GM19240 (cell line): ENCODE measurements at regions not wholly inside any gene's neighbourhood (a gene's known extent, or its start where the extent isn't known, plus 50 kb on each side); places are given as distances from the start of the nearest gene placed in this dataset.

ENCODE experiments used
- DNase-seq: peaks from one replicate; pipeline ENCODE4 v3.0.0; 2011; ENCODE audit warnings: low spot score; ENCODE audit not compliant: insufficient read length

DNA sequence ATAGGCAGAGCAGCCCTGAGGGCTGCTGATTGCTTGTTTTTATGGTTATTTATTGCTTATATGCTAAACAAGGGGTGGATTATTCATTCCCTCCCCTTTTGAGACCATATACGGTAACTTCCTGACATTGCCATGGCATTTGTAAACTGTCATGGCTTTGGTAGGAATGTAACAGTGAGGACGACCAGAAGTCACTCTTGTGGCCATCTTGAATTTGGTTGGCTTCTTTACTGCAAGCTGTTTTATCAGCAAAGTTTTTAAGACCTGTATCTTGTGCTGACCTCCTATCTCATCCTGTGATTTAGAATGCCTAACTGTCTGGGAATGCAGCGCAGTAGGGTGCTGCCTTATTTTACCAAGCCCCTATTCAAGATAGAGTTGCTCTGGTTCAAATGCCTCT, 531.8 kb upstream of the PRMT6 start:
- DNase-seq: no peak

DNA sequence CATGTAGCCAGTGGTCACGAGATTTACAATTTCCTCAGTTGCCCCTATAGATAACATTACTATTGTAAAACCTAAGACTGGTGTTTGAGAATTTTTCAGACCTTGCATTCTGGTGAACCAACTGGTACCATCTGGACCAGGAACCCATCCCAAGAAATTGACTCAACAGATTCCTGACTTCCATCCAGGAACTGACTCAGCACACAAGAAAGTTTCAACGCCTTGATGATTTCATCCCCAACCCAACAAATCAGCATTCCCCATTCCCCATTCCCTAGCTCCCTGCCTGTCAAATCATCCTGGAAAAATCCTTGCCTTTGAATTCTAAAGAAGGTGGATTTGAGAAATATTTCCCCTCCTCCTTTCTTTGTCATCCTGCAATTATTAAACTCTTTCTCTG, 529.8 kb upstream of the PRMT6 start:
- no peak for DNase-seq

DNA sequence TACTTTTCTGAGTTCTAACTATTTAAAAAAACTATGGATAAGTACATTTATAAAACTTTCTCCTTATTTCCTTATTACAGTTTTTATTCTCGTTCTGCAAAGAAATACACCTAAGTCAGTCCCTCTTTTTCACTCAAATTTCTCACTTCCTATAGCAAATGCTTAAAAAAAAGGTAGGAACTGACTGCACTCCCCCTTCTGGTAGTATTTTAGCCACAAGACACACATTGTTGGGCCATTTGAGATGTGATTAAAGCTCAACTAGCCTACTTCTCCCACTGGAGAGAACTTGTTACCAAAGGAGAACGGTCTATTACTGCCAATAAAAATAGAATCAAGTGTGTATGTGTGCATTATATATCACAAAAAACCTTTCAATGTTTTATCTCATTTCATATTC, 521.9 kb upstream of the PRMT6 start:
- DNase-seq: no peak

GRCh38 chr1:106536741-106537140, 519.7 kb upstream of the PRMT6 start:
- DNase-seq: no peak

DNA sequence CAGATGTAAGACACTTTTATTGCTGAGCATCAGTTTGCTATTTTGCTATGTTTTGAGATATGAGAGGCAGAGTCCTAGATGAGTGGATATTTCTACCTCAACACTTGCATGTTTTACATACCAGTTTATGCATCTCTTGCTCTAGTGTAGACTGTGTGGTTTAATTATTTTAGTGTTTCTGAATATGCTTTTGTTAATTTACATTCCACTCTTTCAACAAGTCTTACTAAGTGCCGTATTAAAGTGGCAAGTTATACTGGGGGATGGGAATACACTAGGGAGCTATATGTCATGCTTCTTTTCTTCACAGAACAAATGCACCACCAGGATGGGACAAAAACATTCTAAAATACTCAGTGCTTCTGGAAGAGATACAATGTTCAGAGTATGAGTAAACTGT, 507.7 kb upstream of the PRMT6 start:
- DNase-seq: no peak

GRCh38 chr1:106554294-106554693, 502.2 kb upstream of the PRMT6 start:
- DNase-seq: no peak

GRCh38 chr1:106555571-106555970, 500.9 kb upstream of the PRMT6 start:
- DNase-seq: no peak

GRCh38 chr1:106564192-106564591, 492.3 kb upstream of the PRMT6 start:
- DNase-seq: no peak

GRCh38 chr1:106568201-106568974, 488.1 kb upstream of the PRMT6 start:
- no peak for DNase-seq

DNA sequence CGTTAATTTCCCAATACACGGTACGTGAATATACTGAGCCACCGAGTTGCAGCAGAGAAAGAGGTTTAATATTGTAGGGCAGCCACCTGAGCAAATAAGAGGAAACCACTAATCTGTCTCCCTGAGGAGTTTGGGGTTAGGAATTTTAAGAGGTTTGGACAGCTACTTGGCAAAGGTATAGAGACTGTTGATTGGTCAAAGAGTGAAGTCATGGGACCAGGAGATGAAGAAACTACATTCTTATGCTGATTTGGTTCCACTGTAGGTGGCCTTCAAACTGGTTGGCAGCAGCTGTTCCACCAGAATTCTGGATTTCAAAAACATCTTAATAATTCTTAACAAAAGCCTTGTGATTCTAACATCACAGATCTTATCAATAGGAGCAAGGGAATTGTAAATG, 485.4 kb upstream of the PRMT6 start:
- no peak for DNase-seq

- DNase-seq: no peak
Measured at GRCh38 chr1:106584107-106584506, 472.4 kb upstream of the PRMT6 start.

GRCh38 chr1:106584676-106585075, 471.8 kb upstream of the PRMT6 start:
- DNase-seq: no peak

- DNase-seq: no peak
Measured at GRCh38 chr1:106600626-106601025, 455.8 kb upstream of the PRMT6 start.

- no peak for DNase-seq
Measured at GRCh38 chr1:106603616-106604015, 452.9 kb upstream of the PRMT6 start.

- DNase-seq: no peak
Measured at GRCh38 chr1:106608841-106609240, 447.6 kb upstream of the PRMT6 start.

DNA sequence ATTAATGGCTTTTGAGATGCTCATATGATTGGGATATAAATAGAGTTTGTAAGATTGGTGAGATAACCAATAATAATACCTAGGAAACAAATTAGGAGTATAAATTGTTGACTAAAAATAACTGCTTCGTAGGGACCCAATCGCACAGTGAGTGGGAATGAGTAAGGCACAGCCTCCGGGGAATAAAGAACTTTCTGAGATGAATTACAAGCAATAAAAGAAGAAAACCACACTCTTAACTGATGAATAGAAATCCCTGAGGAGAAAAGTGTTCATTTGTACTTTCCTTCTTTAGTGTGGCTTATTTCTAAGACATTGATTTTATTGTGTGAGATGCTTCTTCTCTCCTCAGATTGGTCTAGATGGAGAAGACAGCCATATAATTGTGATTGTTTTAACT, 443.4 kb upstream of the PRMT6 start:
- DNase-seq: no peak

GRCh38 chr1:106613861-106614260, 442.6 kb upstream of the PRMT6 start:
- DNase-seq: no peak

- DNase-seq: no peak
Measured at GRCh38 chr1:106615473-106615872, 441.0 kb upstream of the PRMT6 start.

DNA sequence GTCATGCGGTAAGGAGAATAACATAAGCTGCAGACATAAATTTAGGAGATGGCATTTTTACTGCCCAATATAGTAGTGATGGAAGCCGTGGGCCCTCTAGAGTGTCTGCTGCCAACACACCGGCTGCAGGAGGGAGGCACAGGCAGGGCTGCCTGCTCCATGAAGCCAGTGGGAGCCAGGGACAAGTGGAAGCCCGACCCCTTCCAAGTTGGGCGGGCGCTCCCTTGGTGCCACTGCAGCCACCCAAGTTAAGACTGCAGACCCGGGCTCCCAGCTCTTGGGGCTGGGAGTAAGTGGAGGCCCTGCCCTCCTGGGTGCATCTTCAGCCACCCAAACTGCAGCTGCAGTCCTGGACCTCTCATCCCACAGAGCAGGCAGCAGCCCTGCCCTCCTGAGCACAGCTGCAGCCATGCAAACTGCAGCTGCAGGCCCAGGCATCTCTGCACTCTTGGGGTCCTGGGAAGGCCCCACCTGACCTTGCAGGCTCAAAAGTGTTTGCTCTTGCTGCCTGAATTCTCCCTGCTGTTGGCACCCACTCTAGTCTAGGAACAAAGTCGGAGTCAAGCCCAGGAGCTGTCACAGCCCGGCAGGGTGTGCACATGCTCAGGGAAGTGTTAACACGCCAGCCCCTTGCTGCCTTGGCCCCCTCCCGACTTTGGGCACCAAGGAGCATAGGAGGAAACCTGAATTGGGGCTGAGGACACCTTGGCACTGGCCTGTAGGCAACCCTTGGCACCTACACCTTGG, 437.2 kb upstream of the PRMT6 start:
- no peak for DNase-seq

- no peak for DNase-seq
Measured at GRCh38 chr1:106619827-106620134, 436.7 kb upstream of the PRMT6 start.

GRCh38 chr1:106620521-106620954, 435.9 kb upstream of the PRMT6 start:
- DNase-seq: no peak

DNA sequence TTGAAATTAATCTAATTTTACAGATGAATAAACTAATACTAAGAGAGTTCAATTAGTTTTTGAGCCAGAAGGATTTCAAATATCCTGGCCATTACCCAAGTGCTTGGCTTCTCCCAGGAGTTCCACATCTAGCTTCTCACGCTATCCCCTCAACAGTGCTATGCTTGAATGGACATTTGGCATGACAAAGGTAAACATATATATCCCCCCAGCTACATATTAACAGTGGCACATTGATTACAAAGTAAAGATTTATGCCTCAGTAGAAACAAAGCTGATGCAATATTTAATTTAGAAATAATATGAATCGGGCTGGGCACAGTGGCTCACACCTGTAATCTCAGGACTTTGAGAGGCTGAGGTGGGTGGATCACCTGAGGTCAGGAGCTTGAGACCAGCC, 434.6 kb upstream of the PRMT6 start:
- DNase-seq: no peak

DNA sequence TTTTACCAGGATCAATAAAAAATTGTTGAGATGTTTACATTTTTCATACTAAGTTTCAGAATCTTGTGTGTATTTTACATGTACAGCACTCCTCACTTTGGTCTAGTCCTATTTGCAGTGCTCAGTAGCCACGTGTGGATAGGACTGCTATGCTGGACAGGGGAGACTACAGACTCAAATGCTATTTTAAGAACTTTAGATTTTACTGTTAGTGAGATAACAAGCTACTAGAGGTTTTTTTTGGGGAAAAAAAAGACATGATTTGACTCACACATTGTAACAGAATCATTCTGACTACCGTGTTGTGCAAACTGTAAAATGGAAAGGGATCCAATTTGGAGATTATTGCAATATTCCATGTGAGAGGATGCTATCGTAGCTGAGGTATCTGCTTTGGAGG, 418.9 kb upstream of the PRMT6 start:
- DNase-seq: no peak
